Spinal cord (tissue), 9 donors: ENCODE measurements at regions not wholly inside any gene's neighbourhood (a gene's known extent, or its start where the extent isn't known, plus 50 kb on each side); places are given as distances from the start of the nearest gene placed in this dataset.

Source experiments
- DNase-seq, 6 donors: peaks; one replicate each; pipeline versions ENCODE4 v3.0.0 to v3.0.0-alpha.2; 2013 to 2015; ENCODE audit warnings: low spot score in 6 of 6, low read depth in 4 of 6
- H3K27ac ChIP-seq: one replicate; pipeline ENCODE4 v1.5.1; 2013; ENCODE audit warnings: low read depth, low read length, control low read depth
- H3K27me3 ChIP-seq: one replicate; pipeline ENCODE4 v1.6.1; 2013; ENCODE audit warnings: low read length; ENCODE audit not compliant: control insufficient read depth, insufficient read depth
- H3K36me3 ChIP-seq: one replicate; pipeline ENCODE4 v1.6.1; 2013; ENCODE audit warnings: low read length; ENCODE audit not compliant: control insufficient read depth, insufficient read depth
- H3K4me1 ChIP-seq: one replicate; pipeline ENCODE4 v1.6.1; 2013; ENCODE audit warnings: low read length; ENCODE audit not compliant: control insufficient read depth, insufficient read depth
- H3K4me3 ChIP-seq: one replicate; pipeline ENCODE4 v1.5.1; 2013; ENCODE audit warnings: low read depth, low read length, control low read depth
- H3K9me3 ChIP-seq: one replicate; pipeline ENCODE4 v1.6.1; 2013; ENCODE audit warnings: low read length; ENCODE audit not compliant: control insufficient read depth, insufficient read depth
- WGBS: methylation state at CpG from one replicate; pipeline ENCODE4 v1.1.5; 2013; ENCODE audit warnings: missing lambda C conversion rate; ENCODE audit not compliant: insufficient coverage; 5-methylcytosine and 5-hydroxymethylcytosine counted together
- donor health status: healthy.

- no peaks in the 10 kb centered on the region for H3K9me3 ChIP-seq
- no peaks in the 10 kb centered on the region for H3K4me1 ChIP-seq
- no peak overlapping the region for H3K27ac ChIP-seq
- no peaks in the 10 kb centered on the region for H3K36me3 ChIP-seq
- WGBS = 73% methylated on average over 2 of the region's 3 CpGs
- H3K27me3 ChIP-seq = peaks cover 8% of the 10 kb centered on the region
- DNase-seq = no peak
- no peak overlapping the region for H3K4me3 ChIP-seq
These were observed 241.2 kb downstream of the BMP7 start for GRCh38 chr20:57025261-57025660.

- DNase-seq = peak in 1 of 6 donors; percentile 81
- no peak overlapping the region for H3K27ac ChIP-seq
These were observed 240.7 kb downstream of the BMP7 start for GRCh38 chr20:57025666-57026224.

GRCh38 chr20:57027777-57028176 lies 238.7 kb downstream of the BMP7 start:
- 83% methylated on average over 4 of the region's 5 CpGs for WGBS
- DNase-seq = no peak
- Histone ChIP-seq H3K36me3 (no peaks in the 10 kb centered on the region), H3K27me3 (peaks cover 2% of the 10 kb centered on the region), H3K27ac (no peak overlapping the region), H3K4me3 (no peak overlapping the region), H3K4me1 (peaks cover 6% of the 10 kb centered on the region), H3K9me3 (no peaks in the 10 kb centered on the region)

More at GRCh38 chr20:57025666-57026224, 240.7 kb downstream of the BMP7 start:
- Histone ChIP-seq H3K4me3 (no peak overlapping the region), H3K4me1 (no peaks in the 10 kb centered on the region), H3K36me3 (no peaks in the 10 kb centered on the region), H3K9me3 (no peaks in the 10 kb centered on the region), H3K27me3 (peaks cover 8% of the 10 kb centered on the region)
- no CpG with 5 or more reads among the region's 4 CpGs for WGBS

GRCh38 chr20:57030611-57031600 lies 235.5 kb downstream of the BMP7 start:
- Histone ChIP-seq H3K4me3 (no peak overlapping the region), H3K27me3 (peaks cover 2% of the 10 kb centered on the region), H3K36me3 (no peaks in the 10 kb centered on the region), H3K9me3 (no peaks in the 10 kb centered on the region), H3K27ac (no peak overlapping the region), H3K4me1 (peaks cover 6% of the 10 kb centered on the region)
- WGBS = 42% methylated on average over 9 of the region's 14 CpGs
- no peak for DNase-seq

- 57% methylated on average over 2 of the region's 2 CpGs for WGBS
- H3K4me1 ChIP-seq = peaks cover 6% of the 10 kb centered on the region
- no peaks in the 10 kb centered on the region for H3K36me3 ChIP-seq
- H3K9me3 ChIP-seq = no peaks in the 10 kb centered on the region
- no peak overlapping the region for H3K4me3 ChIP-seq
- H3K27me3 ChIP-seq = peaks cover 2% of the 10 kb centered on the region
- peak in 1 of 6 donors; percentile 23 for DNase-seq
- H3K27ac ChIP-seq = no peak overlapping the region
These were observed 234.5 kb downstream of the BMP7 start for GRCh38 chr20:57031867-57032355.

- H3K27ac ChIP-seq = no peak overlapping the region
- H3K4me3 ChIP-seq = no peak overlapping the region
- H3K27me3 ChIP-seq = peaks cover 2% of the 10 kb centered on the region
- H3K4me1 ChIP-seq = peaks cover 6% of the 10 kb centered on the region
- no peaks in the 10 kb centered on the region for H3K9me3 ChIP-seq
- DNase-seq = no peak
- WGBS = 100% methylated on average over 1 of the region's 9 CpGs
- no peaks in the 10 kb centered on the region for H3K36me3 ChIP-seq
These were observed 233.6 kb downstream of the BMP7 start for GRCh38 chr20:57032847-57033246.

- H3K4me3 ChIP-seq = no peak overlapping the region
- H3K36me3 ChIP-seq = no peaks in the 10 kb centered on the region
- WGBS = 81% methylated on average over 4 of the region's 5 CpGs
- H3K9me3 ChIP-seq = no peaks in the 10 kb centered on the region
- no peak for DNase-seq
- H3K27ac ChIP-seq = no peak overlapping the region
- H3K4me1 ChIP-seq = peaks cover 6% of the 10 kb centered on the region
- peaks cover 4% of the 10 kb centered on the region for H3K27me3 ChIP-seq
These were observed 232.4 kb downstream of the BMP7 start for GRCh38 chr20:57034001-57034400.

GRCh38 chr20:57037689-57038088 lies 228.8 kb downstream of the BMP7 start:
- WGBS = 84% methylated on average over 2 of the region's 3 CpGs
- no peak overlapping the region for H3K27ac ChIP-seq
- no peaks in the 10 kb centered on the region for H3K9me3 ChIP-seq
- H3K36me3 ChIP-seq = no peaks in the 10 kb centered on the region
- no peaks in the 10 kb centered on the region for H3K4me1 ChIP-seq
- no peak for DNase-seq
- H3K4me3 ChIP-seq = no peak overlapping the region
- peaks cover 2% of the 10 kb centered on the region for H3K27me3 ChIP-seq

- H3K27ac ChIP-seq = no peak overlapping the region
- DNase-seq = peak in 1 of 6 donors; percentile 32
- H3K9me3 ChIP-seq = no peaks in the 10 kb centered on the region
- WGBS = 72% methylated on average over 2 of the region's 4 CpGs
- peaks cover 3% of the 10 kb centered on the region for H3K4me1 ChIP-seq
- peaks cover 2% of the 10 kb centered on the region for H3K27me3 ChIP-seq
- no peak overlapping the region for H3K4me3 ChIP-seq
- H3K36me3 ChIP-seq = no peaks in the 10 kb centered on the region
These were observed 227.6 kb downstream of the BMP7 start for GRCh38 chr20:57038608-57039440.
